ENCODE measurements at regions not wholly inside any gene's neighbourhood (a gene's known extent, or its start where the extent isn't known, plus 50 kb on each side); places are given as distances from the start of the nearest gene placed in this dataset.

DNA sequence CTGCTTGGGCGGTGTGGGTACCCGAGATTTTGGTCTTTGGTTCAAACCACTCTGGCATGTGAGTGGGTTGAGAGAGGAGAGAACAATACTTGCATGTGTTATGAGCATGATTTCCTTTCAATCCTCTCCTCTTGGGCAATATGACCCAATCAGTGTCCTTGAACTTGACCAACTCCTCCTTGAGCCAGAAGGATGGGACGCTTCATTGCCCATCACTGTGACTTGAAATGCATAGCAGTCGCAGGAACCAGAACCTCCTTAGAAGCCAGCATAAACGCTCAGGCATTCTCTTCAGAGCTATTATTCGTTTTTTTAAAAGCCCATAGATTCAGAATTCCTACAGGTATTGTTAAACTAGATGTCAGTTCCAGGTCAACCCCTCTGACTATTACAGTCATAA is 367.4 kb downstream of the HAPSTR1 start:
- DNase-seq (ENCODE audit: low read depth), result no peak
- H3K4me3 ChIP-seq (ENCODE audit: low read depth, low read length), result no peak overlapping the region

DNA sequence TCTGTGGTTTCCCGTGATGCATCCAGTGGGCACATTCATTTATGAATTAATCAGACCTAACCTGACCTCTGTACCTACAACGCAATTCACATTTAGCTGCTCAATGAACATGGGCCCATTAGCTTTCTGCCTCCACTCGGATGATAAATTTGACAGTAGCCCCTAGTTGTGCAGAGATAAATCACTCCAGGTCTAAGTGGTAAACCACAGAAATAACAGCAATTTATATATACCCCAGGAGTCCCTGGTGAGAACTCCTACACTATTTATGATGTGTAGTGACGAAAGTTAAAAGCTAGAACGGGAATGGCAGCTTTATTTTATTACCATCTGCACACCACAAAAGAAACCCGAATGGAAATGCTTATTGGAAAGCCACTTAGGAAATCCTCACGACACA is 371.5 kb downstream of the HAPSTR1 start:
- TF ChIP-seq, protein P1, sequence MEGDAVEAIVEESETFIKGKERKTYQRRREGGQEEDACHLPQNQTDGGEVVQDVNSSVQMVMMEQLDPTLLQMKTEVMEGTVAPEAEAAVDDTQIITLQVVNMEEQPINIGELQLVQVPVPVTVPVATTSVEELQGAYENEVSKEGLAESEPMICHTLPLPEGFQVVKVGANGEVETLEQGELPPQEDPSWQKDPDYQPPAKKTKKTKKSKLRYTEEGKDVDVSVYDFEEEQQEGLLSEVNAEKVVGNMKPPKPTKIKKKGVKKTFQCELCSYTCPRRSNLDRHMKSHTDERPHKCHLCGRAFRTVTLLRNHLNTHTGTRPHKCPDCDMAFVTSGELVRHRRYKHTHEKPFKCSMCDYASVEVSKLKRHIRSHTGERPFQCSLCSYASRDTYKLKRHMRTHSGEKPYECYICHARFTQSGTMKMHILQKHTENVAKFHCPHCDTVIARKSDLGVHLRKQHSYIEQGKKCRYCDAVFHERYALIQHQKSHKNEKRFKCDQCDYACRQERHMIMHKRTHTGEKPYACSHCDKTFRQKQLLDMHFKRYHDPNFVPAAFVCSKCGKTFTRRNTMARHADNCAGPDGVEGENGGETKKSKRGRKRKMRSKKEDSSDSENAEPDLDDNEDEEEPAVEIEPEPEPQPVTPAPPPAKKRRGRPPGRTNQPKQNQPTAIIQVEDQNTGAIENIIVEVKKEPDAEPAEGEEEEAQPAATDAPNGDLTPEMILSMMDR (IDR thresholded peaks at IDR 0.05; ENCODE audit: insufficient read depth, low read length), result no peak
- no peak for DNase-seq (ENCODE audit: low read depth)
- H3K4me3 ChIP-seq (ENCODE audit: low read depth, low read length), result no peak overlapping the region

More for the DNA sequence above, 367.4 kb downstream of the HAPSTR1 start:
- TF ChIP-seq, protein P1 (IDR thresholded peaks at IDR 0.05; ENCODE audit: insufficient read depth, low read length), result no peak

DNA sequence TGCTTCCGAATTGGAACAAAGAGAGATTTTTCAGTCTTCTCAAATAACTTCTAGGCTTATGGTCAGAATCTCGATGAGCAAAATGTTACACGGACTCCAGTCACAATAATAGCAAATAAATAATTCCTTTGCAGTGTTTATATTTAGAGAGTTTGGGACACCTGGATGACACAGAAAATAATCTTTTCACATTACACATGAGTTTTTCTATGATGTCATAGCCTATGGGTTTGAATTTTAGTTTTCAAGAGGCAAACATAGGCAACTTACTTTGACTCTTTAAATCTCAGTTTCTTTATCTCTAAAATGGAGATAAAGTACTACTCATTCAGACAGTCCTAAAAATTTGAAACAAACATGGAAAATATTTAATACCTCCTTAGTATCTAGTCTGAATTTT is 372.0 kb downstream of the HAPSTR1 start:
- TF ChIP-seq, protein P1 (IDR thresholded peaks at IDR 0.05; ENCODE audit: insufficient read depth, low read length), result no peak
- no peak for DNase-seq (ENCODE audit: low read depth)
- no peak overlapping the region for H3K4me3 ChIP-seq (ENCODE audit: low read depth, low read length)

DNA sequence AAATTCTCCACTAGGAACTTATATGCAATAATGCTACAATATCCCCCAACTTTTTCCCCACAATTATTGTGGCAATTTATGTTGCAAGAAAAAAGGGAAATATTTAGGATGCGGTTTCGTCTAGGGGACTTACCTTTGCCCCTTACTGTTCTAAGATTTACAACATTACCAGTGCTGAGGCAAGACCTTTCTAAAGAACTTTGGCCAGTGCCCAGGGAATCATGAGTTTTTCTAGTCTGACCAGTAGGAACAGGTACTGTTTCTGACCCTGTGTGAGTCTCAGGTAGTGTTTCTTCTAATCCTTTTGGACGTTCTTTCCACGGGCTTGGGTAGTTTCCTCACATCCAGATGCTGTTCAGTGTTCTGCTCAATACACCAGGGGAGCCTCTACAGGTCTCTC is 373.7 kb downstream of the HAPSTR1 start:
- DNase-seq (ENCODE audit: low read depth), result no peak
- H3K4me3 ChIP-seq (ENCODE audit: low read depth, low read length), result no peak overlapping the region
- TF ChIP-seq, protein P1 (IDR thresholded peaks at IDR 0.05; ENCODE audit: insufficient read depth, low read length), result no peak

DNA sequence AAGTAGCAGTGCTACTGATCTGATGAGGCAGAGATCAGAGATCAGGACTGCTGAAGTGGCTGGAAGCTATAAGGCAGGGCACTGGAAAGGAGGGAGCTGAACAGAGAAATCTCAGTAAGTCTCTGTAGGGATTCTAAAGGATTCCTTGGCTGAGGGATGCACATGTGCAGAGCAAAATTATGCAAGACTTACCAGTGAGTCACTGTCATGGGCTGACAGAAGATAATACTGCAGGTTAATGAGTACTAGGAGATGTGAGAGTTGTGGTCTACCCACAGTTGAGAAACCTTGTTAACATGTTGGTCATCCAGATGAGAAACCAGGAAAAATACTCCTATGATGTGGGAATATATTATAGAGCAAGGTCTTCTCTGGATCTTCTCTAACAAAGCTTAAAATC is 378.1 kb downstream of the HAPSTR1 start:
- TF ChIP-seq, protein P1 (IDR thresholded peaks at IDR 0.05; ENCODE audit: insufficient read depth, low read length), result no peak
- no peak for DNase-seq (ENCODE audit: low read depth)

DNA sequence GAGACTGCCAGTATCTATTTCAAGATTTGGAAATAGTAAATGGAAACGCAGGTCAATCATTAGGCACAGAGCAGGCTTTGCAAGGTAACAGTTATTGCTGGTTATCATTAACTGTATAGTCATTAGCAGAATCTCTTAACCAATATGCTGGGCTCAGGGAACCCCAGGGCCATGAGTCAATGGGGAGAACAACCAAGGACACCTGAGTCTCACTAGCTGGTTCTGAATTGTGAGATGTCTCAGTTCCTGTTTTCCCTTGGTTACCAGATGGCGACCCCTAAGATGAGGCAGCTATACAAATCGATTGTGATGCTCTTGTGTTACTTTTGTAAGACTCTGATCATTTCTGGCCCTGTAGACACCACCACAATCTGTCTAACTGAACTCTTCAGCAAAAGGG is 385.3 kb downstream of the HAPSTR1 start:
- TF ChIP-seq, protein P1 (IDR thresholded peaks at IDR 0.05; ENCODE audit: insufficient read depth, low read length), result no peak
- H3K4me3 ChIP-seq (ENCODE audit: low read depth, low read length), result no peak overlapping the region
- no peak for DNase-seq (ENCODE audit: low read depth)

More for the DNA sequence above, 378.1 kb downstream of the HAPSTR1 start:
- H3K4me3 ChIP-seq (ENCODE audit: low read depth, low read length), result no peak overlapping the region

DNA sequence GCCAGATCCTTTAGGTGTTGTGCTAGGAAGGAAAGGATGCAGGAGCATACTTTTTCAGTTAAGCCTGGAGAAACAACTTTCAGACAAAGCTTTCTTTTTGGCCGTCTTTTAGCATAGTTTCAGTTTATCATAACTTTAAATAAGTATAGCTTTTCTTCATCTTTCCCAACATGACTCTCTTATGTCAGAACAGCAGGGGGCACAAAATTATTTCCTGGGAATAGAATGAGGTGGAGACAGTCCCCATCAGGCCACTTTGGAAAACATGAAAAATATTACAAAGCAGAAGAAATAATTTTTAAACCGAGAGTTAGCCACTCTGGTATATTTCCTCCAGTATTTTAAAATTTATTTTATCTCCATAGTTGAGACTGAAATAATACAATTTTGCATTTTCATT is 387.6 kb downstream of the HAPSTR1 start:
- no peak for DNase-seq (ENCODE audit: low read depth)
- TF ChIP-seq, protein P1 (IDR thresholded peaks at IDR 0.05; ENCODE audit: insufficient read depth, low read length), result no peak
- H3K4me3 ChIP-seq (ENCODE audit: low read depth, low read length), result no peak overlapping the region

All from fibroblast of the aortic adventitia (primary cell).